PC-9 (cell line): ENCODE measurements at regions not wholly inside any gene's neighbourhood (a gene's known extent, or its start where the extent isn't known, plus 50 kb on each side); places are given as distances from the start of the nearest gene placed in this dataset.

Source experiments
- EZH2 ChIP-seq: fragments of 200-600 bp; sonication (generic); IDR thresholded peaks from 2 replicates; pipeline ENCODE4 v1.8.0; 2017; ENCODE audit warnings: antibody characterized with exemption, low read depth
- TF ChIP-seq, protein P1 (sequence below): fragments of 200-600 bp; sonication (generic); conservative IDR thresholded peaks from 2 replicates; pipeline ENCODE4 v1.6.1; 2017; ENCODE audit warnings: mixed run types, antibody characterized with exemption, mild to moderate bottlenecking, moderate library complexity

DNA sequence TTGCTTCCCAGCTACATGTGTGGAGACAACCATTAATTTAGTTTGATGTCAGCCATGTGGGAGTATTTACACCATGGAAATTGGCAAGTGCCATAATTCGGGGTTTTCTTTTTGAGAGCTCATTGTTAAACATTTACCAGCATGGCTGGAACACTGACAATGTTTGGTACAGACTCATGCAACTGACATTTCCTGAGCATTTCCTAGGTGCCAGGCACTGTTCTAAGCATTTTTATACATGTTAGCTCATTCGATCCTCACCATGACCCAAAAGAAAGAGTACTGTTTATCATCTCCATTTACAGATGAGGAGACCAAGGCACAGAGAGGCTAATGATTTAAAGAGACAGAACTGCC is 86.9 kb downstream of the FOXL1 start:
- no peak for TF ChIP-seq EZH2
- TF ChIP-seq, protein P1, sequence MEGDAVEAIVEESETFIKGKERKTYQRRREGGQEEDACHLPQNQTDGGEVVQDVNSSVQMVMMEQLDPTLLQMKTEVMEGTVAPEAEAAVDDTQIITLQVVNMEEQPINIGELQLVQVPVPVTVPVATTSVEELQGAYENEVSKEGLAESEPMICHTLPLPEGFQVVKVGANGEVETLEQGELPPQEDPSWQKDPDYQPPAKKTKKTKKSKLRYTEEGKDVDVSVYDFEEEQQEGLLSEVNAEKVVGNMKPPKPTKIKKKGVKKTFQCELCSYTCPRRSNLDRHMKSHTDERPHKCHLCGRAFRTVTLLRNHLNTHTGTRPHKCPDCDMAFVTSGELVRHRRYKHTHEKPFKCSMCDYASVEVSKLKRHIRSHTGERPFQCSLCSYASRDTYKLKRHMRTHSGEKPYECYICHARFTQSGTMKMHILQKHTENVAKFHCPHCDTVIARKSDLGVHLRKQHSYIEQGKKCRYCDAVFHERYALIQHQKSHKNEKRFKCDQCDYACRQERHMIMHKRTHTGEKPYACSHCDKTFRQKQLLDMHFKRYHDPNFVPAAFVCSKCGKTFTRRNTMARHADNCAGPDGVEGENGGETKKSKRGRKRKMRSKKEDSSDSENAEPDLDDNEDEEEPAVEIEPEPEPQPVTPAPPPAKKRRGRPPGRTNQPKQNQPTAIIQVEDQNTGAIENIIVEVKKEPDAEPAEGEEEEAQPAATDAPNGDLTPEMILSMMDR, result no peak
